Muscle layer of colon (tissue), 2 donors: ENCODE measurements at regions not wholly inside any gene's neighbourhood (a gene's known extent, or its start where the extent isn't known, plus 50 kb on each side); places are given as distances from the start of the nearest gene placed in this dataset.

Source experiments
- H3K27ac ChIP-seq: one replicate; pipeline ENCODE4 v1.7.0; 2013; ENCODE audit warnings: low read depth, mild to moderate bottlenecking, low read length, moderate library complexity
- H3K27me3 ChIP-seq, 2 donors: one replicate each; pipeline ENCODE4 v1.7.0; 2013; ENCODE audit warnings: low read length in 2 of 2, mild to moderate bottlenecking in 2 of 2; ENCODE audit not compliant: insufficient read depth in 2 of 2, control insufficient read depth in 1 of 2
- H3K36me3 ChIP-seq: one replicate; pipeline ENCODE4 v1.7.0; 2013; ENCODE audit warnings: mild to moderate bottlenecking, low read length; ENCODE audit not compliant: insufficient read depth
- H3K4me1 ChIP-seq: one replicate; pipeline ENCODE4 v1.7.0; 2013; ENCODE audit warnings: mild to moderate bottlenecking, low read length; ENCODE audit not compliant: insufficient read depth
- H3K4me3 ChIP-seq, 2 donors: one replicate each; pipeline ENCODE4 v1.7.0; 2013; ENCODE audit warnings: low read length in 2 of 2, low read depth in 1 of 2, mild to moderate bottlenecking in 1 of 2, moderate library complexity in 1 of 2
- H3K9ac ChIP-seq: one replicate; pipeline ENCODE4 v1.7.0; 2013; ENCODE audit warnings: low read length
- H3K9me3 ChIP-seq: one replicate; pipeline ENCODE4 v1.7.0; 2013; ENCODE audit warnings: mild to moderate bottlenecking, low read length
- donor health status: abdominal sarcoma.
- donor health status: Adenocarcinoma of cecum.

GRCh38 chr18:78596794-78597345, 382.7 kb upstream of the SALL3 start:
- Histone ChIP-seq H3K27ac (no peak overlapping the region), H3K4me3 (no peak overlapping the region), H3K4me1 (no peaks in the 10 kb centered on the region)

DNA sequence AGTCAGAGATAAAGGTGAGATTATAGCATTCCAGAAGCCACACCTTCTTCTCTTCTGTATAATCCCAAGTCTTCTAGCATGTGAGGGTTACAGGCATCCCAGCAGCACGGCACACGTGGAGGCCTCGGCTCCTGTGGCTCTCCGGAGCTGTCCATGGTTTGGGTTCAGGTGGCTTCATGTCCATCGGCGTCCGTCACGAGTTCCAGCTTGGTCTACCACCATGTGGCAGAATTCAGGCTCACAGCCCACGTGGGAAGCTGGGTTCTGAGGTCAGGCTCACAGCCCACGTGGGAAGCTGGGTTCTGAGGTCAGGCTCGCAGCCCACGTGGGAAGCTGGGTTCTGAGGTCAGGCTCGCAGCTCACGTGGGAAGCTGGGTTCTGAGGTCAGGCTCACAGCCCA, 378.3 kb upstream of the SALL3 start:
- H3K27ac ChIP-seq = no peak overlapping the region
- H3K36me3 ChIP-seq = no peaks in the 10 kb centered on the region
- H3K9me3 ChIP-seq = no peaks in the 10 kb centered on the region
- H3K9ac ChIP-seq = no peak overlapping the region
- H3K4me3 ChIP-seq = no peak overlapping the region
- peaks cover 0 to 9% of the 10 kb centered on the region in 2 donors for H3K27me3 ChIP-seq
- no peaks in the 10 kb centered on the region for H3K4me1 ChIP-seq

More at GRCh38 chr18:78596794-78597345, 382.7 kb upstream of the SALL3 start:
- peaks cover 4% of the 10 kb centered on the region for H3K9me3 ChIP-seq
- H3K36me3 ChIP-seq = no peaks in the 10 kb centered on the region
- no peak overlapping the region for H3K9ac ChIP-seq
- H3K27me3 ChIP-seq = no peaks in the 10 kb centered on the region

DNA sequence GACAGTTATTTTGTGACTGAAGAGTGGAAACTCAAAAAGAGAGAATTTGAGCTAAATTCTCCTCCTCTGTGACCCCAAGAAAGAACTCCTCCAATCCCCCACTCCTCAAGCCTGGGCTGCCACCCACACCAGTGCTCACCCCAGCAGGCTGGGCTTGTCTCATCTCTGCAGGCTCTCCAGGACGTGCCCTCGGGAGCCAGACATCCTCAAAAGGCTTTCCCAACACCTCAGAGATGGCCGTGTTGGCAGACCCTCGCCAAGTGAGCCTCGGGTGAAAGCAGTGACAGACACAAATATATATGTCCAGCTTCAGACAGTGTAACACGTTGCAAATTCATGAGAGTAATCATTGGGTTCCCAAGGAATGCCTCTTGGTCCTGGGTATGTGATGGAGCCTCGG, 377.7 kb upstream of the SALL3 start:
- Histone ChIP-seq H3K9me3 (no peaks in the 10 kb centered on the region), H3K27ac (no peak overlapping the region), H3K9ac (no peak overlapping the region), H3K27me3 (peaks cover 0 to 15% of the 10 kb centered on the region in 2 donors), H3K4me1 (no peaks in the 10 kb centered on the region), H3K4me3 (no peak overlapping the region), H3K36me3 (no peaks in the 10 kb centered on the region)

GRCh38 chr18:78602430-78602829, 377.2 kb upstream of the SALL3 start:
- no peaks in the 10 kb centered on the region for H3K4me1 ChIP-seq
- H3K4me3 ChIP-seq = no peak overlapping the region
- no peak overlapping the region for H3K9ac ChIP-seq
- no peaks in the 10 kb centered on the region for H3K9me3 ChIP-seq
- no peak overlapping the region for H3K27ac ChIP-seq
- no peaks in the 10 kb centered on the region for H3K36me3 ChIP-seq
- peaks cover 4 to 15% of the 10 kb centered on the region in 2 donors for H3K27me3 ChIP-seq

DNA sequence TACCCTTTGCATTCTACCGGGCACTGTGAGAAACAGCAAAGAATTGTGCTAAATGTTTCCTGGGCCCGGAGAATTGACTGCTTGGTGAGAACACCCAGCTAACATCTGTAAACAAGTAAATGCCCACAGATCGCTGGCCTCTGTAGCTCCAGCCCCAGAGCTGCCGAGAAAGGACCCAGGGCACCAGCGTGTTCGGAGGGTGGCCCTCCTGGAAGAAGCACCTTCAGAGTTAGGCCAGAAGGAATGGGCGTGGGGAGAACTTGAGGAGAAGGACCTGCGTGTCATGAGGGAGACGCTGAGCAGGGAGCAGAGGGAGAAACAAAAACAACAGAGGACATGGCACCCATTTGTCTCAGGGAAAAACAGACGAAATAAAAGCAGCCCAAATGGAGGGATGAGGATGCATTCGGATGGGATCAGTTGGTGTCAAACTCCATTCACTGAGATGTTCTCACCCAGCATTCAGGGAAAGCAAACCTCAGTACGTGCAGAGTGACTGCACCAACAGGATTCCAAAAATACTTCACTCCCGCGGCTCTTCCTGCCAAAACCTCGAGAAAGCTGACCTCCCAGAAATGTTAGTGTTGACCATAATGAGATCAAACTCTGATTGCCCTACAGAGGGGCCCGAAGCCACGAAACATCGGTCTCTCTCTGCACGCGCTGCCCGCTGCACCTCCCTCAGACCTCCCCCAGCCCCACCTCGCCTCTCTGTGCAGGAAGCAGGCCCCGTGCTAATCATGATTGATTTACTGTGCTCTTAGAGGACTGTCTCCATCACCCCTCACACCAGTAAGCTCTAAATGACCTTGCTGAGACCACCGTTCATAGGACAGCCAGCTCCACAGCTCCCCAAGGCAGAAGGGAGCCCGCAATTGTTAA, 376.3 kb upstream of the SALL3 start:
- Histone ChIP-seq H3K9ac (no peak overlapping the region), H3K36me3 (no peaks in the 10 kb centered on the region), H3K27ac (no peak overlapping the region), H3K27me3 (peaks cover 13 to 15% of the 10 kb centered on the region in 2 donors), H3K4me3 (no peak overlapping the region), H3K9me3 (no peaks in the 10 kb centered on the region), H3K4me1 (no peaks in the 10 kb centered on the region)

GRCh38 chr18:78605255-78605654, 374.4 kb upstream of the SALL3 start:
- H3K4me3 ChIP-seq = no peak overlapping the region
- no peak overlapping the region for H3K9ac ChIP-seq
- no peak overlapping the region for H3K27ac ChIP-seq
- peaks cover 14 to 15% of the 10 kb centered on the region in 2 donors for H3K27me3 ChIP-seq
- H3K9me3 ChIP-seq = no peaks in the 10 kb centered on the region
- H3K4me1 ChIP-seq = no peaks in the 10 kb centered on the region
- no peaks in the 10 kb centered on the region for H3K36me3 ChIP-seq

DNA sequence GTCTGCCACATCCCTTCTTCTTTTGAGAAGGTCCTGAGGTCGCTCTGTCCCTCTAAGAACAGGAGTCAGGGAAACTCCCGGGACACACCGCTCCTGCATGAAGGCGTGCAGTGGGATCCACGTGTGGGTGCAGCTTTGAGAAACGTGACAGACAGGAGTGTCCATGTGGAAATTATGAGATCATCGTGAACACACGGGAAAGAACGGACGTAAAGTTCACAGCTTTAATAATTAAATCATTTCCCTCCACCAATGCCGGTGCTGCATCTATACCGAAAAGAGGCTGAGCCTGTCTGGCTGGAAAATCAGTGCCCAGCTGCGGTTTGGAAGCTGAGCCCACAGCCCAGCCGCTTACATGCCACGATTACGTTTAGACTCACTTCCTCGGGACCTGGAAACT, 372.4 kb upstream of the SALL3 start:
- Histone ChIP-seq H3K9me3 (no peaks in the 10 kb centered on the region), H3K4me1 (no peaks in the 10 kb centered on the region), H3K4me3 (no peak overlapping the region), H3K9ac (no peak overlapping the region), H3K27me3 (peaks cover 14 to 15% of the 10 kb centered on the region in 2 donors), H3K27ac (no peak overlapping the region), H3K36me3 (no peaks in the 10 kb centered on the region)

- no peak overlapping the region for H3K9ac ChIP-seq
- no peaks in the 10 kb centered on the region for H3K36me3 ChIP-seq
- H3K4me3 ChIP-seq = no peak overlapping the region
- H3K4me1 ChIP-seq = no peaks in the 10 kb centered on the region
- peaks cover 14 to 15% of the 10 kb centered on the region in 2 donors for H3K27me3 ChIP-seq
- no peak overlapping the region for H3K27ac ChIP-seq
- H3K9me3 ChIP-seq = no peaks in the 10 kb centered on the region
Measured at GRCh38 chr18:78607784-78608183, 371.8 kb upstream of the SALL3 start.

GRCh38 chr18:78610179-78610578, 369.4 kb upstream of the SALL3 start:
- H3K27ac ChIP-seq = no peak overlapping the region
- peaks cover 11 to 14% of the 10 kb centered on the region in 2 donors for H3K27me3 ChIP-seq

DNA sequence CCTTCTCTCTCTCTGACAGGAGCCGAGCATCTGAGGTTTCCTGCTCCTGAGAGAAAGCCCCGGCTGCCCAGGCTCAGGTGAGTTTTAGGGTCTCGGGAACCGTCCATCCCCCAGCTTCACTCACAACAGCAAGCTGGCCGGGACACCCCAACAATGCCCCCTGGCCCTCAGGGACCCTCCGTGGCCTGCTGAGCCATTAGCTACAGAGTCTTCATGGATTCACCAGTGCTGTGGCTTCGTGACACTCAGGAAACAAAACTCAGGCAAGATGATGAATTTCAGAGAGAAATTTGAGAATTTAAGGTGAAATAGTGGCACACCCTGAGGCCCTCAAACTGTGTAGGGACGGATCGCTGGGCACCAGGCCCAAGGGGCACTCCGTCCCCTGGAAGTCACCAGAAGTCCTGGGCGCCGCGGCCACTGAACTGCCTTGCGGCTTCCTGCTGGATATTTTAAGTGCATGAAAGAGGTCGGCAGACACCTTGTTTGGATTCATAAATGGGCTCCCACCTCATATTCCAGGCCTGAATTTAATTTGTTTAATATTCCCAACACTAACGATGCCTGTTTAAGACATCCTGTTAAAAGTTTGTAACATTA, 368.3 kb upstream of the SALL3 start:
- Histone ChIP-seq H3K27me3 (peaks cover 6 to 14% of the 10 kb centered on the region in 2 donors), H3K9ac (no peak overlapping the region), H3K4me3 (no peak overlapping the region), H3K27ac (no peak overlapping the region), H3K4me1 (no peaks in the 10 kb centered on the region), H3K36me3 (no peaks in the 10 kb centered on the region), H3K9me3 (no peaks in the 10 kb centered on the region)

More at GRCh38 chr18:78610179-78610578, 369.4 kb upstream of the SALL3 start:
- Histone ChIP-seq H3K9me3 (no peaks in the 10 kb centered on the region), H3K4me3 (no peak overlapping the region), H3K9ac (no peak overlapping the region), H3K36me3 (no peaks in the 10 kb centered on the region), H3K4me1 (no peaks in the 10 kb centered on the region)

- Histone ChIP-seq H3K27ac (no peak overlapping the region), H3K4me1 (no peaks in the 10 kb centered on the region), H3K9ac (no peak overlapping the region), H3K9me3 (no peaks in the 10 kb centered on the region), H3K36me3 (no peaks in the 10 kb centered on the region), H3K27me3 (peaks cover under 1 to 14% of the 10 kb centered on the region in 2 donors), H3K4me3 (no peak overlapping the region)
Measured at GRCh38 chr18:78611869-78612268, 367.7 kb upstream of the SALL3 start.
